ENCODE measurements at regions not wholly inside any gene's neighbourhood (a gene's known extent, or its start where the extent isn't known, plus 50 kb on each side); places are given as distances from the start of the nearest gene placed in this dataset.
"Not testable (repeated sequence)": the region's sequence is repeated elsewhere in the genome, so short reads cannot be mapped to it uniquely, and the experiment has no call there.

- DNase-seq (ENCODE audit: insufficient read length) (no peak), FAIRE-seq (no peak)
- TF ChIP-seq POLR2A (IDR thresholded peaks at IDR 0.05; ENCODE audit: low read depth, low read length) (no peak), TAF1 (IDR thresholded peaks at IDR 0.05; ENCODE audit: borderline replicate concordance, low read depth, low read length) (no peak), POLR2AphosphoS5 (IDR thresholded peaks at IDR 0.05; ENCODE audit: low read depth, low read length) (no peak)
Observed at GRCh38 chr6:1473166-1473565, 83.8 kb downstream of the FOXF2 start.

- no peak for FAIRE-seq
Observed at GRCh38 chr6:1473598-1473997, 84.2 kb downstream of the FOXF2 start.

GRCh38 chr6:1474205-1474604 is 84.8 kb downstream of the FOXF2 start:
- no peak for TF ChIP-seq POLR2AphosphoS5 (IDR thresholded peaks at IDR 0.05; ENCODE audit: low read depth, low read length)
- no peak for TF ChIP-seq TAF1 (IDR thresholded peaks at IDR 0.05; ENCODE audit: borderline replicate concordance, low read depth, low read length)
- no peak for FAIRE-seq

More at GRCh38 chr6:1473598-1473997, 84.2 kb downstream of the FOXF2 start:
- no peak for DNase-seq (ENCODE audit: insufficient read length)
- TF ChIP-seq POLR2AphosphoS5 (IDR thresholded peaks at IDR 0.05; ENCODE audit: low read depth, low read length) (no peak), TAF1 (IDR thresholded peaks at IDR 0.05; ENCODE audit: borderline replicate concordance, low read depth, low read length) (no peak)

GRCh38 chr6:1475174-1475573 is 85.8 kb downstream of the FOXF2 start:
- DNase-seq (ENCODE audit: insufficient read length) (no peak), FAIRE-seq (no peak)
- no peak for TF ChIP-seq POLR2A (IDR thresholded peaks at IDR 0.05; ENCODE audit: low read depth, low read length)
- TF ChIP-seq POLR2AphosphoS5 (IDR thresholded peaks at IDR 0.05; ENCODE audit: low read depth, low read length) = no peak
- TF ChIP-seq TAF1 (IDR thresholded peaks at IDR 0.05; ENCODE audit: borderline replicate concordance, low read depth, low read length) = no peak

More at GRCh38 chr6:1474205-1474604, 84.8 kb downstream of the FOXF2 start:
- DNase-seq (ENCODE audit: insufficient read length) = no peak

- FAIRE-seq = no peak
Observed at GRCh38 chr6:1477432-1478090, 88.2 kb downstream of the FOXF2 start.

GRCh38 chr6:1478163-1478826 is 88.9 kb downstream of the FOXF2 start:
- DNase-seq (ENCODE audit: insufficient read length); FAIRE-seq: not testable (repeated sequence)

More at GRCh38 chr6:1477432-1478090, 88.2 kb downstream of the FOXF2 start:
- no peak for TF ChIP-seq POLR2A (IDR thresholded peaks at IDR 0.05; ENCODE audit: low read depth, low read length)
- TF ChIP-seq POLR2AphosphoS5 (IDR thresholded peaks at IDR 0.05; ENCODE audit: low read depth, low read length) = no peak
- no peak for TF ChIP-seq TAF1 (IDR thresholded peaks at IDR 0.05; ENCODE audit: borderline replicate concordance, low read depth, low read length)
- no peak for DNase-seq (ENCODE audit: insufficient read length)

- DNase-seq (ENCODE audit: insufficient read length) = no peak
- no peak for FAIRE-seq
- TF ChIP-seq POLR2A (IDR thresholded peaks at IDR 0.05; ENCODE audit: low read depth, low read length) = no peak
- no peak for TF ChIP-seq POLR2AphosphoS5 (IDR thresholded peaks at IDR 0.05; ENCODE audit: low read depth, low read length)
- TF ChIP-seq TAF1 (IDR thresholded peaks at IDR 0.05; ENCODE audit: borderline replicate concordance, low read depth, low read length) = no peak
Observed at GRCh38 chr6:1479095-1479494, 89.7 kb downstream of the FOXF2 start.

- FAIRE-seq (no peak), DNase-seq (ENCODE audit: insufficient read length) (no peak)
- TF ChIP-seq POLR2AphosphoS5 (IDR thresholded peaks at IDR 0.05; ENCODE audit: low read depth, low read length) (no peak), TAF1 (IDR thresholded peaks at IDR 0.05; ENCODE audit: borderline replicate concordance, low read depth, low read length) (no peak), POLR2A (IDR thresholded peaks at IDR 0.05; ENCODE audit: low read depth, low read length) (no peak)
Observed at GRCh38 chr6:1479601-1480221, 90.3 kb downstream of the FOXF2 start.

- DNase-seq (ENCODE audit: insufficient read length) = no peak
- TF ChIP-seq TAF1 (IDR thresholded peaks at IDR 0.05; ENCODE audit: borderline replicate concordance, low read depth, low read length) (no peak), POLR2A (IDR thresholded peaks at IDR 0.05; ENCODE audit: low read depth, low read length) (no peak), POLR2AphosphoS5 (IDR thresholded peaks at IDR 0.05; ENCODE audit: low read depth, low read length) (no peak)
- FAIRE-seq = no peak
Observed at GRCh38 chr6:1481286-1481685, 91.9 kb downstream of the FOXF2 start.

GRCh38 chr6:1482381-1483166 is 93.2 kb downstream of the FOXF2 start:
- FAIRE-seq (peak; percentile 88), DNase-seq (ENCODE audit: insufficient read length) (no peak)
- TF ChIP-seq POLR2AphosphoS5 (IDR thresholded peaks at IDR 0.05; ENCODE audit: low read depth, low read length) (no peak), POLR2A (IDR thresholded peaks at IDR 0.05; ENCODE audit: low read depth, low read length) (no peak), TAF1 (IDR thresholded peaks at IDR 0.05; ENCODE audit: borderline replicate concordance, low read depth, low read length) (no peak)

- FAIRE-seq (no peak), DNase-seq (ENCODE audit: insufficient read length) (no peak)
- TF ChIP-seq POLR2AphosphoS5 (IDR thresholded peaks at IDR 0.05; ENCODE audit: low read depth, low read length) (no peak), TAF1 (IDR thresholded peaks at IDR 0.05; ENCODE audit: borderline replicate concordance, low read depth, low read length) (no peak), POLR2A (IDR thresholded peaks at IDR 0.05; ENCODE audit: low read depth, low read length) (no peak)
Observed at GRCh38 chr6:1485678-1486077, 96.3 kb downstream of the FOXF2 start.
